ENCODE measurements at regions not wholly inside any gene's neighbourhood (a gene's known extent, or its start where the extent isn't known, plus 50 kb on each side); places are given as distances from the start of the nearest gene placed in this dataset.
A peak's percentile ranks its signal among the peaks of the same experiment; 100 is the strongest.

- no peak for DNase-seq
Measured at GRCh38 chr12:126708492-126708896, 1558.5 kb upstream of the TMEM132C start.

DNA sequence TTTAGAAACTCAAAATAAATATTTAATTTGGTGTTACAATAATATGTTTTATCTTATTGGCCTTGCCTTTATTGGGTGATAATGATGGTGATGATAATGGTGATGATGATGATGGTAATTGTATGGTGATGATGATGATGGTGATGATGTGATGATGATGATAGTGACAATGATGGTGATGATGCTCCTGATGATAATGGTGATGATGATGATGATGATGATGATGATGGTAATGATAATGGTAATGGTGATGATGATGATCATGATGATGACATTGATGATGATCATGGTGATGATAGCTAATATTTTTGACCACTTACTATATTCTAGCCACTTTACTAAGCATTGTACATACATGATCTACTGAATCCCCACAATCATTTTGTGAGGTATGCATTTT is 1548.6 kb upstream of the TMEM132C start:
- DNase-seq, result no peak

- DNase-seq, result peak; percentile 6
Measured at GRCh38 chr12:126719912-126720705, 1546.9 kb upstream of the TMEM132C start.

DNA sequence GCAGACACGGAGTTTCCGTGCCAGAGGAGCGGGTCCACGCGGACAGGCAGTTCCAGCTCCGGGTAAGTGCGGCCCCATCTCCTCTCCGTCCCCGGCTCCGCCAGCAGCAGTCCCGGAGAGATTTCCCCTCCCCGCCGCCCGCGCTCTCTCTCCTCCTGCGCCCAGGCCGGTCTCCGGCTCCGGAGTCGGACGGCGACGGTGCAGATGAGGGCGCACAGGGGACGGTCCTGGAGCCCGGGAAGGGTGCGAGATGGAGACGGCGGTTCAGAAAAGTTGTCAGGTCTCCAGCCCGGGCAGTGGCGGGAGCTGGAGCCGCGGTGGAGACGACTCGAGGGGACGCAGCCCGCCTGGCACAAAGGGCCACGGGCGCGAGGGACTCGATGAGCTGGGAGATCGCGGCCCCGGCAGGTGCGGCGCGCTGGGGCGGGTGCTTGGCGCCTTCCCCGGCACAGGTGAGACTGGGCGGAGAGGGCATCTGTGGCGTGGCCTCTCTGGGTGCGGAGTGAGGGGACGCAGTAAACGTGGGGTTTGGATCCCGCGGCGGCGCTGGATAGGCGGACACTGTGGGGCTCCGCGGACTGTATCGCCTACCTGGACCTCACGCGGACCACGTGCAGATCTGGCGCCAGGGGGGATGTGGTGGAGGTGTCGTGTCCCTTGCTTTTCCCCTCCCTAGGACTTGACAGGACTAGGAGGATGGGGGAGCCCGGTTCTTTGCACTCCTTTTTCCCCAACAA is 1540.3 kb upstream of the TMEM132C start:
- DNase-seq, result no peak

- DNase-seq, result peak; percentile 7
Measured at GRCh38 chr12:126727218-126728075, 1539.5 kb upstream of the TMEM132C start.

- DNase-seq, result no peak
Measured at GRCh38 chr12:126734296-126734695, 1532.7 kb upstream of the TMEM132C start.

DNA sequence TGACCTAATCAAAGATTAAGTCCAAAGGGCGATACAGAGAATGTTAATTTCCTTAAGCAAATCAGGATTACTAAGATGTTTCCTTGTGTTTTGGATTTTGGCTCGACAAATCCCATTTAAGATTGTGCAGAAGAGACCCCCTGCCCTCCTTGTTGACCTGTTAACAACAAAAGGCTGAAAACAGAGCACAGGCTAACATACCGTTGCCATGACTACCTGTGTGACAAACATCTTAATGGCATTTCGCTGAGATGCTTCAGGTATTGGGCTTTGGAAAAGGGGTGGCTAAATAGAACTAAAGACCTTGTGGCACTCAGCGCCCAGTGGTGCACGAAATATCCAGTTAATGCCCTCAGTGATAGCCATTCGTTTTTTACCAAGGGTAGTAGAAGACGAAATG is 1532.3 kb upstream of the TMEM132C start:
- DNase-seq, result no peak

DNA sequence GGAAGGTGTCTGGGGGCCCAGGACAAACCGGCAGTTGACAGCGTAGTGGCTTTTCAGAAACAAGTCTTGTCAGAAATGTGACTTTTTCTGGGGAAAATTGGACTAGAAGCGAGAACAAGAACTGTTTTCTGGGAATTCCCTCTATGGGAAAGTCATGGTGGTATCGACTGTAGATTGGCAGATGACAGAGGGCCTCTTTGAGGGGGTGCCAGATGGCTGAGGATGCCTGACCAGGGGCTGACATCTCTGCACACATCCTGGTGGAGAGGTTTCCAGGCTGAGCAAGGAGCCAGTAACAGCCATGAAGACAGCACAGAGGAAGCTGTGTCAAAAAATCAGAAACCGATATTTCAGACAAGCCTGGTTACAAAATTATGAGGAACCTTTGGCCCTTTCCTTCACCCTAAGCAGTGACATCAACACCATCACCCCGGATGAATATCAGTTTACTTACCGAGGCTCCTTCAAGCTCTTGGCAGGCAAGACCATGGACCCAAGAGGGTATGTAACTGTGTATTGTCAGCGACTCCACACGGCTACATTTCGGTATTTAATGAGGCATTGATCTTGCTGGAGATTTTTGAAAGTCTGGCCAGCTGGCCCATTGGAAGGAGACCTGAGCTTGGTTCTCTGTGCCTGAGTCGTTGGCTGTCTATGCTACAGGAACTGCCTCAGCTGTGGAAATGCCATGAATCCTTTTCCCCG is 1525.3 kb upstream of the TMEM132C start:
- DNase-seq, result no peak

DNA sequence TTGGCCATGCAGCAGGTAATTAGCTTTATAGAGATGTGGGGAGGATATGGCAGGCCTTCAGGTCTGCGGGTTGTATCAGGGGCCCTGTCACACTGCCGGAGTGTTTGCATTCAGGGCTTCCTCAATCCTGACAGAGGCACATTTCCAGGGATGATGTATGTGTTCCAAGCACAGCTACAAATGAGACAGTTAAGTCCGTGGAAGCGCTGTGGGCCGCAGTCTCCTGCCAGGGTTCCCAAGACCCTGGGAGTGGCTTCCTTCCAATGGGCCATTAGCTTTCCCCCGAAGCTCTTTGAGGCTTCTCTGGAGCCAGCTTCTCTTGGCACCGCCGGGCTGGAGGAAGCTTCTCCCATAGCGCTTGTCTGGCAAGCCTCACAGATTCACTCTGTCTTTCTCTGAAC is 1524.7 kb upstream of the TMEM132C start:
- no peak for DNase-seq

DNA sequence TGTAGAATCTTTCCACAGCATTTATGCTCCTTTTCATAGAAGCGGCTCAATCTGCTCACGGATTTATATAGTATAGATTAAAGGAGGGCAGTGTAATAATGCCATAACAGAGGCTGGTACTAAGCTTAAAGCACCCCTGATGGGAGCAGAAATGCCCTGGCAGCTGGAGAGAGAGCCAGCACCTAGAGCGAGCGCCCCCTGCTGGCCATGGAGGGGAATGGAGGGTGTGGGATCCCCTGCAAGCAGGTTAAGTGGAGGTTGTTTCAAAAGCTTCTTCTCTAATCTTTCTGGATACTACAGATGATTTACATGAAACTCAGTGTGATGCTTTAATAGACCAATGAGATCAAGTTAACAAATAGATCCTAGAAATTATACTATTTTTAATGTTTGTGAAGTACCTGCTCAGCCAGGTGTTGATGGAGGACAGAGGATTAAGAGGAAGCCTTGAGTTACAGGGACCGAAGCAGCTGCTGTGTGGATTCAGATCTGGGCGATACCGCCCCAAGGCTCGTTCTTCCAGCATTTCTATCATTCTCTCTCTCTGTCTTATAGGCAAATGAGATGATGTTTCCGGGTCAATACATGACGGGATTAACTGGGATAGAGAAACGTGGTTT is 1519.3 kb upstream of the TMEM132C start:
- peak; percentile 20 for DNase-seq

DNA sequence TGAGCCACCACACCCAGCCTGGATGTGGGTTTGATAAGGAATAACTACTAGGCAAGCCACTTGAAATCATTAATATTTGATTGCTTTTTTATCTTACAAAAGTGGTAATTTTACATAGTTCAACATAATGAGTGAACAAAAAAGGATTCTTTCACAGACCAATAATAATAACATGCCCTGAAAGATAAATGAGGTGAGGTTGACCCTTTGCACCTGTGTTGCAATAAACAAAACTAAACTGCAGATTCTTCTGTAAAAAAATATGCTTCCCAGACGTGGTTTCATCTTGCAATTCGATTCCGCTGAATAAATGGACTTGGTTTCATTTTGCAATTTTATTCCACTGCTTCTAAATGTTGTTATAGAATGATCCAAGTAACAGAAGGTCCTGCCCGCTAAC is 1514.9 kb upstream of the TMEM132C start:
- DNase-seq, result no peak

- no peak for DNase-seq
Measured at GRCh38 chr12:126757326-126757725, 1509.6 kb upstream of the TMEM132C start.

DNA sequence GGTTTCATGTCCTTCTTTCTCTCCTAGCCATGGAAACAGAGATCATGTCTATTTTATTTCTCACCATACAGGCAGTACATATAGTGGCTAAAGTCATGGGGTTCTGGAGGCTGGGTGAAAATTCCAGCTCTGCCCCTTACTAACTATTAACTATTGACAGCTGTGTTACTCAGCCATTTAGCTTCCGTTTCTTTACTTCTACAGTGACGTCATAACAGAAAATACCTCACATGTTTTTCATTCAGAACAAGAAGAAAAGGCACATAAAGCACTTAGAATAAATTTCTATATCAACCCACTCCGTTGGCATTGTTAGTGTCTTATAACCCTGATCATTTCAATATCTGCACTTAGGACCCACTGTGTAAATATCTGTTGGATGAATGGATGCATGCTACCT is 1506.9 kb upstream of the TMEM132C start:
- no peak for DNase-seq

DNA sequence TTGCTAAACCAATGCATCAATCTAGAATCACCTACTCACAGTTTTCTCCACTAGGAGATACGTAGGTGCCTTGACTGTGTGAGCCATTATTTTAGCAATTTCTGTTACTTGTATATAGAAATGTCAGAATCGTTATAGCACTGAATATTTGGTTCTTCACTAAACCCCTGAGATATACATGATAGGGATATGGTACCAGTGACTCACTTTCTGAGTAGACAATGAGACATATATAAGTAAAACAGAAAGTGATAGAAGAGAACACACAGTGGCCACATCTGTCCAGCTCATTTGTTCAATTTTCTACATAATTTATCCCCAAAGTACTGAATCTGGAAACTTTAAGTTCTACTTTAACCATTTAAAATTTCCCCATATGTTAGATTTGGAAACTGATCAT is 1505.5 kb upstream of the TMEM132C start:
- DNase-seq, result no peak

DNA sequence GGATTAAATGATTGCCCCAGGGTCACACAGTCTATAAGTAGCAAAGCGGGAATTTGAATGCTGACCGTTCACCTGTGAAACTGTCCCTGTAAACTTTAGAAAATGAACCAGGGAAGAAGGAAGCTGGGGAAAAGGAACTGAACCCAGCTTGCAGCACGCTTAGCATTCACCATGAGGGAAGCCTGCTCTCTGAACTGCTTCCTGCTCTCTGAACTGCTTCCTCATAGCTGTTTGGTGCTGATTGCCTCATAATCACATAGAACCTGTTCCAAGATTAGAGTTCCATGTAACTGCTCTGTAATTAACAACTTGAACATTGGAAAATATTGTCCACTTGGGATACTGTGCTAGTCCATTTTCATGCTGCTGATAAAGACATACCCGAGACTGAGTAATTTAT is 1504.8 kb upstream of the TMEM132C start:
- DNase-seq, result no peak

- no peak for DNase-seq
Measured at GRCh38 chr12:126763359-126763758, 1503.6 kb upstream of the TMEM132C start.

- no peak for DNase-seq
Measured at GRCh38 chr12:126767334-126767733, 1499.6 kb upstream of the TMEM132C start.

DNA sequence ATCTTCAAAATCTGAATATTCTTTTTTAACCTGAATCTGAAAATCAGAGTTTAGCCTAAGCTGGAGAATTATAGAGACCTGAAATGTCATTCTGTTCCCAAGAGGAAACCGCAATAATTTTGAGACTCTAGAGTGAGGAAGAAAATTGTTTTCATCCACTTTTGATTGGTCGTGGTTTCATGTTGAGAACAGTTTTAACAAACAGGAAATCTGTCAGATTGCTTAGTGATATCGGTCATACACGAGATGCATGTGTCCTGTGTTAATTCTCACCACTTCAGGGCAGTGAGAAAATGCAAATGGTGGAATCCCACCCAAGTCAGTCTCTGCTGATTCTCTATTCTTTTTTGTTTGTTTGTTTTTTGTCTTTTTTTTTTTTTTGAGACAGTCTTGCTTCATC is 1498.5 kb upstream of the TMEM132C start:
- DNase-seq, result no peak

GRCh38 chr12:126770188-126770587 is 1496.8 kb upstream of the TMEM132C start:
- DNase-seq, result no peak

DNA sequence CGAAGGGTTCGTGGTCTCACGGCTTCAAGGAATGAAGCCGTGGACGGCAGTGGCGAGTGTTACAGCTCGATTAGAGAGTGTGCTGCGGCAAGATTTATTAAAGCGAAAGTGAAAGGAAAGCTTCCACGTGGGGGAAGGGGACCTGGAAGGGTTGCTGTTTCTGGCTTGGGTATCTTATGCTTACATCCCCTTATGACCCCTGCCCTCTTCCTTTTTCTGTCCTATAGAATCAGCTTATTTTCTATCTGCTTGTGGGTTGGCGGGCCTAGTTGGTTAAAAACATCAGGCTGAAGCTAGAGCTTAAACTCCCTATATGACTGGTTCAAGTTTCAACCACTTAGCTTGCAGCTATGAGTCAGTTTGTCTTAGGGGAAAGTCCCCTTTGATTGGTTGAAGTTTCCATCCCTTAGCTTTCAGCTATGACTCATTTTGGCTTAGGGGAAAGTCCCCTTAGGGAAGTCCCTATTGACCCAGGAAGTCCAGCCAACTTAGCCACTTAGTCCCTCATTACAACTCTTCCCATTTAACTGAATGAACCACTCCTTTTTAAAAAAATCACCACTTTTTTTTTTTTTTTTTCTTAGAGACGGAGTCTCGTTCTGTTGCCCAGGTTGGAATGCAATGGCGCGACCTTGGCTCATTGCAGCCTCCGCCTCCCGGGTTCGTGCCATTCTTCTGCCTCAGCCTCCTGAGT is 1494.7 kb upstream of the TMEM132C start:
- DNase-seq, result no peak

- DNase-seq, result no peak
Measured at GRCh38 chr12:126773012-126773411, 1494.0 kb upstream of the TMEM132C start.

Data from left kidney (tissue), 1 donor.